Gastroesophageal sphincter (tissue), 4 donors: ENCODE measurements at regions not wholly inside any gene's neighbourhood (a gene's known extent, or its start where the extent isn't known, plus 50 kb on each side); places are given as distances from the start of the nearest gene placed in this dataset.
A peak's percentile ranks its signal among the peaks of the same experiment; 100 is the strongest.

Source experiments
- ATAC-seq: fragments of 150-250 bp; one replicate; pipeline ENCODE4 v1.9.1; 2016; ENCODE audit warnings: mild to moderate bottlenecking, moderate library complexity
- H3K27ac ChIP-seq, 4 donors: fragments of 200-600 bp; sonication (generic) in 3 of 4; 1 replicate in 3 of 4; 2 replicates in 1 of 4; pipeline ENCODE4 v1.5.1; 2016 to 2019
- H3K27me3 ChIP-seq: fragments of 200-600 bp; sonication (generic); one replicate; pipeline ENCODE4 v1.5.1; 2019
- H3K36me3 ChIP-seq, 2 donors: fragments of 200-600 bp; sonication (generic); one replicate each; pipeline ENCODE4 v1.5.1; 2019; ENCODE audit warnings: control low read depth in 1 of 2
- H3K4me1 ChIP-seq, 3 donors: fragments of 200-600 bp; sonication (generic); 1 replicate in 2 of 3; 2 replicates in 1 of 3; pipeline ENCODE4 v1.5.1; 2016 to 2019; ENCODE audit warnings: control low read depth in 2 of 3
- H3K4me3 ChIP-seq, 2 donors: fragments of 200-600 bp; sonication (generic); one replicate each; pipeline ENCODE4 v1.5.1; 2019; ENCODE audit warnings: mild to moderate bottlenecking in 1 of 2, moderate library complexity in 1 of 2
- H3K9me3 ChIP-seq, 3 donors: fragments of 200-600 bp; sonication (generic); one replicate each; pipeline ENCODE4 v1.5.1; 2017 to 2019; ENCODE audit warnings: control low read depth in 2 of 3
- EP300 ChIP-seq: sonication (generic); formaldehyde crosslinking; IDR thresholded peaks from one replicate; pipeline ENCODE4 v1.6.1; 2017; ENCODE audit warnings: antibody characterized with exemption, mild to moderate bottlenecking
- POLR2A ChIP-seq, 2 donors: fragments of 450-650 bp; IDR thresholded peaks; one replicate each; pipeline ENCODE4 v1.6.1; 2017; ENCODE audit warnings: antibody characterized with exemption in 2 of 2, mild to moderate bottlenecking in 2 of 2, moderate library complexity in 1 of 2
- POLR2AphosphoS5 ChIP-seq: sonication (generic); formaldehyde crosslinking; IDR thresholded peaks from one replicate; pipeline ENCODE4 v1.6.1; 2017; ENCODE audit warnings: antibody characterized with exemption
- WGBS, 2 donors: methylation state at CpG; one replicate each; pipeline ENCODE4 v1.1.5; 2018; ENCODE audit warnings: low coverage in 1 of 2; 5-methylcytosine and 5-hydroxymethylcytosine counted together
- TF ChIP-seq, protein P1 (sequence below), 4 experiments: fragments of 200-600 bp in 2 of 4; fragments of 450-650 bp in 2 of 4; sonication (generic) in 1 of 4; IDR thresholded peaks; one replicate each; pipeline ENCODE4 v1.5.1; 2017 to 2019; ENCODE audit warnings: antibody characterized with exemption in 4 of 4, mild to moderate bottlenecking in 2 of 4, moderate library complexity in 2 of 4

DNA sequence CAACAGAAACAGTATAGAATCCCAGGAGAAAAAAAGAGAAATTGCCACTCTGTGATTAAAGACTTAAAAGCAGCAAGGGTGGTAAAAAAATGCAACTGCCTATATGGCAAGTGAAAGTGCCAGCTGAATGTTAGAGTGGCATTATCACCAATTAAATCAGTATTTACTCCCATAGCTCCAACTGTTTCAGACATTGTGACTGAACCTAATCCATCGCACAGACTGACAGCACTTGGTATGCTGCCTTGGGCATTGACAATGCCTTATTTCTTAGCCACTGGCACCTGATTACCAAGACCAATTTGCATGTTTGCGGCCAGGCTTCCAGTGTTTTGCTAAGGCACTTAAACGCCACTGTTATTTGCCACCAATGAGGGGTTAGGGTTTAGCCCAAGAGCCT, 201.9 kb upstream of the NECTIN3 start:
- 86% methylated on average over 1 of the region's 3 CpGs; no CpG with 5 or more reads in 1 of the 2 donors for WGBS, 2 donors
- no peaks in the 10 kb centered on the region for H3K4me1 ChIP-seq
- ATAC-seq: no peak
- H3K9me3 ChIP-seq: no peaks in the 10 kb centered on the region
- no peaks in the 10 kb centered on the region for H3K36me3 ChIP-seq
- H3K27ac ChIP-seq: no peak overlapping the region
- H3K27me3 ChIP-seq: no peaks in the 10 kb centered on the region
- no peak overlapping the region for H3K4me3 ChIP-seq
- TF ChIP-seq POLR2A (IDR thresholded peaks at IDR 0.05) (no peak), EP300 (no peak), POLR2AphosphoS5 (no peak)
- TF ChIP-seq, protein P1, sequence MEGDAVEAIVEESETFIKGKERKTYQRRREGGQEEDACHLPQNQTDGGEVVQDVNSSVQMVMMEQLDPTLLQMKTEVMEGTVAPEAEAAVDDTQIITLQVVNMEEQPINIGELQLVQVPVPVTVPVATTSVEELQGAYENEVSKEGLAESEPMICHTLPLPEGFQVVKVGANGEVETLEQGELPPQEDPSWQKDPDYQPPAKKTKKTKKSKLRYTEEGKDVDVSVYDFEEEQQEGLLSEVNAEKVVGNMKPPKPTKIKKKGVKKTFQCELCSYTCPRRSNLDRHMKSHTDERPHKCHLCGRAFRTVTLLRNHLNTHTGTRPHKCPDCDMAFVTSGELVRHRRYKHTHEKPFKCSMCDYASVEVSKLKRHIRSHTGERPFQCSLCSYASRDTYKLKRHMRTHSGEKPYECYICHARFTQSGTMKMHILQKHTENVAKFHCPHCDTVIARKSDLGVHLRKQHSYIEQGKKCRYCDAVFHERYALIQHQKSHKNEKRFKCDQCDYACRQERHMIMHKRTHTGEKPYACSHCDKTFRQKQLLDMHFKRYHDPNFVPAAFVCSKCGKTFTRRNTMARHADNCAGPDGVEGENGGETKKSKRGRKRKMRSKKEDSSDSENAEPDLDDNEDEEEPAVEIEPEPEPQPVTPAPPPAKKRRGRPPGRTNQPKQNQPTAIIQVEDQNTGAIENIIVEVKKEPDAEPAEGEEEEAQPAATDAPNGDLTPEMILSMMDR (IDR thresholded peaks at IDR 0.05): no peak

DNA sequence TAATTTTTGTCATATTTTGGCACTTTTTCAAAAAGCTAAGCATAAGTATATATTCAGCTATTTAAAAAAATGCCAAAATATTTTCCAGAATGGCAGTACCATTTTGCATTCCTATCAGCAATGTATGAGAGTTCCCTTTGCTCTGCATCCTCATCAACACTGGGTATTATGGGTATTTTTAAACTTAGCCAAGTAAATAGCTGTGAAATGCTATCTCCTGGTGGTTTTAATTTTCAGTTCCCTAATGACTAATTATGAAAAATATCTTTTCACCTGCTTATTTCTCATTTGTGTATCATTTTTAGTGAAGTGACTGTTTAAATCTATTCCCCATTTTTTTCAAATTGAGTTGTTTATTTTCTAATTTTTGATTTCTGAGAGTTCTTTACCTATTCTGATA, 199.7 kb upstream of the NECTIN3 start:
- Histone ChIP-seq H3K4me1 (no peaks in the 10 kb centered on the region), H3K4me3 (no peak overlapping the region), H3K27me3 (no peaks in the 10 kb centered on the region), H3K9me3 (no peaks in the 10 kb centered on the region), H3K36me3 (no peaks in the 10 kb centered on the region), H3K27ac (no peak overlapping the region)
- ATAC-seq: no peak
- TF ChIP-seq EP300 (no peak), POLR2AphosphoS5 (no peak), POLR2A (IDR thresholded peaks at IDR 0.05) (no peak)
- TF ChIP-seq, protein P1 (IDR thresholded peaks at IDR 0.05): no peak

DNA sequence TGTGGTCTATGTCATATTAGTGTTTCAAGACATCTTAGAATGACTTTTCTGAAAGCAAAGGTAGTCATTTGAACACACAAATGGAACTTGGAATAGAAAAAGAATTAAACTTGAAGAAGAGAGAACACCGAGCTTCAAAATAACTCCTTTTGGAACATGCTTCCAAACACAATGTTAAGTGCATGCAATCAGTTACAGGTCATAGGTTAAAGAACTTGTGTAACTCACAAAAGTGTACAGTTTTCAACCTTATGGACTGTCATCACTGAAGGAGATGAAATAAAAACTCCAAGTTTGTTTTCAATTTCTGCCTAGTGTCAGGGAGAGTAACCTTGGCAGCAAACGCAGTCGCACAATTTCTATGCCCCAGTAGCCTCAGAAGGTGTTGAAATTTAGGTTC, 192.9 kb upstream of the NECTIN3 start:
- H3K9me3 ChIP-seq: no peaks in the 10 kb centered on the region
- H3K36me3 ChIP-seq: no peaks in the 10 kb centered on the region
- ATAC-seq: no peak
- no peaks in the 10 kb centered on the region for H3K27me3 ChIP-seq
- H3K4me3 ChIP-seq: no peak overlapping the region
- no peak overlapping the region for H3K27ac ChIP-seq
- no peak for TF ChIP-seq EP300
- TF ChIP-seq, protein P1 (IDR thresholded peaks at IDR 0.05): no peak
- TF ChIP-seq POLR2A (IDR thresholded peaks at IDR 0.05): no peak
- 49 to 81% methylated on average over 3 of the region's 3 CpGs for WGBS, 2 donors
- H3K4me1 ChIP-seq: peaks cover 0 to 17% (median 0%) of the 10 kb centered on the region in 3 donors

DNA sequence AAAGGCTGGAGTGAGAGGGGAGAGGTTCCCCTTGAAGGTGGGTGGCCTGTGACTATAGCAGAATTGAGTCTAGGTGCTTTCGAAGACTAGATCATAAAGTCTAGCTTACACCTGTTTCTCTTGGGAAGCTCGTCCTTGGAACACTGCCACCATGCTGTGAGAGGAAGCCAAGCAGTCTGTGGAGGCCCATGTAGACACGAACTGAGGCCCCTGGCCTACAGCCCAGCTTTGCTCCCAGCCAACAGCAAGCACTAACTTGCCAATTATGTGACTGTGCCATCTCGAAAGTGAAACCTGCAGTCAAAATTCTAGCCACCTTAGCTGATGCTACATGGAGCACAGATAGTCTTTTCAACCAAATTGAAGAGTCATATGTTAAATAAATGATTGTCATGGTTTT, 190.5 kb upstream of the NECTIN3 start:
- Histone ChIP-seq H3K27ac (no peak overlapping the region), H3K4me3 (no peak overlapping the region), H3K9me3 (no peaks in the 10 kb centered on the region), H3K27me3 (no peaks in the 10 kb centered on the region), H3K36me3 (no peaks in the 10 kb centered on the region), H3K4me1 (peaks cover 0 to 17% (median 0%) of the 10 kb centered on the region in 3 donors)
- WGBS, 2 donors: 0 to 21% methylated on average over 1 to 4 of the region's 4 CpGs
- peak; percentile 51 for ATAC-seq
- TF ChIP-seq POLR2A (IDR thresholded peaks at IDR 0.05) (no peak), EP300 (no peak), POLR2AphosphoS5 (no peak)
- TF ChIP-seq, protein P1 (IDR thresholded peaks at IDR 0.05): peak in 1 of 4 experiments; percentile 30

DNA sequence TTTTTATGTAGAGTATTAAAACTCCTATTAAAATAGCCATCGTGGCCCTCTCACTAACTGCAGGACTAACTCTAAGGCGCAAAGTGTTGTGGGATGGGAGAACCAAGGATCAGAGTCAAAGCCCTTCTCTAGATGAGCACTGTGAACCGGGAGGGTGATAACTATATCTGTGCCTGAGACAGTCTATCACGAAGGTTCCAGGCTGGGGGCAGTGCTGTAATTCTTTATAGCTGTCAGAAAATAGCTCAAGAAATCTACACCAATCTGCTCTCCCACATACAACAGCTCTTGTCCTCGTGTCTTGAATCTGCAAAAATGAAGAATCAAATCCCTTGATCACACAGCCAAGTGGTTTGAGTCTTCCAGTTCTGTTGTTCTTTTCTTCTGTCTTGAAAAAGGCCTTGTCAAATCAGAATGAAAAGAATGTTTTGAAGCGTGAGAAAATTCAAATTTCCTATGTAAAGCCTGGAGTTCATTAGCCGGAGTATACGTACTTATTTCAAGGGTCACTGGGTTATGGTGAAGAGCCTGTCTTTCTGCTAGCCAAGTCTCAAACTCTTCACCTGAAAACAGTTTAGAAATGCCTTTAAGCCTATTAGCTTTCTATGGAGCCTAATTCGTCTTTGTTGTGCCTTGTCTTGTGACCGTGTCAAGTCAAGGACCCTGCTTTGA, 185.3 kb upstream of the NECTIN3 start:
- Histone ChIP-seq H3K27me3 (no peaks in the 10 kb centered on the region), H3K27ac (no peak overlapping the region), H3K36me3 (no peaks in the 10 kb centered on the region), H3K4me1 (peaks cover 0 to 2% (median 0%) of the 10 kb centered on the region in 3 donors), H3K4me3 (no peak overlapping the region), H3K9me3 (no peaks in the 10 kb centered on the region)
- WGBS, 2 donors: 69 to 73% methylated on average over 9 to 10 of the region's 10 CpGs
- ATAC-seq: no peak
- TF ChIP-seq, protein P1 (IDR thresholded peaks at IDR 0.05): no peak
- TF ChIP-seq EP300 (no peak), POLR2A (IDR thresholded peaks at IDR 0.05) (no peak), POLR2AphosphoS5 (no peak)
